Glutamatergic neuron (in vitro differentiated cells): ENCODE measurements at regions not wholly inside any gene's neighbourhood (a gene's known extent, or its start where the extent isn't known, plus 50 kb on each side); places are given as distances from the start of the nearest gene placed in this dataset.

Experiments used
- DNase-seq: peaks from one replicate; pipeline ENCODE4 v3.0.0; 2022
- H3K27ac Mint-ChIP-seq: one replicate; pipeline ENCODE4 v1.8.0; 2020; ENCODE audit warnings: mild to moderate bottlenecking, mixed read lengths, inconsistent platforms; ENCODE audit not compliant: unreplicated experiment
- H3K27me3 Mint-ChIP-seq: one replicate; pipeline ENCODE4 v1.8.0; 2020; ENCODE audit warnings: mild to moderate bottlenecking, moderate library complexity, mixed read lengths, inconsistent platforms; ENCODE audit not compliant: unreplicated experiment
- H3K36me3 Mint-ChIP-seq: one replicate; pipeline ENCODE4 v1.8.0; 2020; ENCODE audit warnings: mild to moderate bottlenecking, mixed read lengths, inconsistent platforms; ENCODE audit not compliant: unreplicated experiment
- H3K4me1 Mint-ChIP-seq: one replicate; pipeline ENCODE4 v1.8.0; 2020; ENCODE audit warnings: mild to moderate bottlenecking, low read depth, mixed read lengths, inconsistent platforms; ENCODE audit not compliant: unreplicated experiment
- H3K4me3 Mint-ChIP-seq: one replicate; pipeline ENCODE4 v1.8.0; 2020; ENCODE audit warnings: mild to moderate bottlenecking, mixed read lengths, inconsistent platforms; ENCODE audit not compliant: unreplicated experiment
- H3K9me3 Mint-ChIP-seq: one replicate; pipeline ENCODE4 v1.8.0; 2020; ENCODE audit warnings: mild to moderate bottlenecking, moderate library complexity, mixed read lengths, inconsistent platforms; ENCODE audit not compliant: unreplicated experiment
- CTCF ChIP-seq: fragments of 200-600 bp; sonication (generic); IDR thresholded peaks from one replicate; pipeline ENCODE4 v1.5.0; 2021; ENCODE audit not compliant: partially characterized antibody, unreplicated experiment

DNA sequence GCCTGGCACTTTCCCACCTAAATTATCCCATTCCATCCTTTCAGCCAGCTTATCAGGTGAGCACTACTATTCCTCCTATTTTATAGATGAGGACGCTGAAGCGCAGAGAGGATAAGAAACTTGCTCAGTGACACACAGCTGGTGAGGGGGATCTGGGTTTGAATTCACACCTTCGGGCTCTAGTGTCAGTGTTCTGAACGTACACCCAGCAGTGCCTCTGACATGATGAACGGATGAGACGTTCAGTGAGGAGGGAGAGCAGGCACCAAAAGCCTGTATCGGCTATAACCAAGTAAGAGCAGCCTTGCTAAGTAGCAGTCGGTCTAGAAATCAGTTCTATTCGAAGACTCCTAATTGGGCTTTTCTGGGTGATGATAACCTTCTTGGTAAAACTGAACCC lies 167.0 kb downstream of the ASB1 start:
- Mint-ChIP-seq H3K4me3 (no peak overlapping the region), H3K36me3 (no peaks in the 10 kb centered on the region), H3K9me3 (peaks cover 3% of the 10 kb centered on the region), H3K27ac (no peak overlapping the region), H3K4me1 (no peaks in the 10 kb centered on the region), H3K27me3 (peaks cover 3% of the 10 kb centered on the region)
- no peak for DNase-seq
- TF ChIP-seq CTCF = no peak

DNA sequence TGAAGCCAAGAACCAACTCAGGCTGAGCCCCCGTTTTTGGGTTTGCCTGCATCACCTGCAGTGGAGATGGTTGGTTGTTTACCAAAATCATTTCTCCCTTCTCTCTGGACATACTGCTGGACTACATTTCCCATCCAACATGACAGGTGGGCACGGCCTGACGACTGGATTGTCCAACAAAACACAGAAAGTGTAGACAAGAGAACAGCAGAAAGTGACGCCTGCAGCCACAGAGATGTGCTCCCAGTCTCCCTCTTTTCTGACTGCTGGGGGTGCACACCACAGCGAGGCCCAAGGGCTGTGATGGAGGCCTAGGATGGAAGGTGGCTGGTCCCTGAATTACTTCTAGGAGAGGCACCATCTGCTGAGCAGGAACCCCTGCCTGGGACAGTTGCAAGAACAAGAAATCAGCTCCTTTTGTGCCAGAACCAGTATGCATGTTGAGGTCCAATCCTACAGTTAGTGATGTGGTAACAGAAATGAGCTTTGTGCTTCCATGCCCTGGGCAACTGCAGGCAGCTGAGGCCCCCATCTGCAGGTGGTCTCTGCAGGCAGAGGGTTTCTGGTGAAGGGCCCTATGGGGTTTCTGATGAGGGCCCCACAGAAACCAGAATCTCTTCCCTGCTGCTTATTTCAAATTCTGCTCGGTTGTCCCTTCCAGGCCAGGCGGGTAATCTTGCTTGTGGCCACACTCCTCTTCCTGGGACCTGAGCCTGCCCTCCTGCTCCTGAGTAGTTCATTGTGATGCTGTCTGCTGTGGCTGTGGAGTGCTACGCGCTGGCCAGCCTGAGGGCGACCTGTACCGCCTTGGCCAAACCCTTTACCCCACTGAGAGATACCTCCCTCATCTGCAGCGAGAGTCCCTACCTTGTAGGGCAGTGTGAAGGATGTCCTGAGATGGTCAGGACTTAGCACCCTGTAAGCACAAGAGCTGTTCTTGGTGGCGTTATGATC lies 168.3 kb downstream of the ASB1 start:
- peaks cover 6% of the 10 kb centered on the region for H3K27me3 Mint-ChIP-seq
- peaks cover 7% of the 10 kb centered on the region for H3K9me3 Mint-ChIP-seq
- no peak overlapping the region for H3K4me3 Mint-ChIP-seq
- TF ChIP-seq CTCF = no peak
- peaks cover 4% of the 10 kb centered on the region for H3K36me3 Mint-ChIP-seq
- H3K4me1 Mint-ChIP-seq = no peaks in the 10 kb centered on the region
- H3K27ac Mint-ChIP-seq = no peak overlapping the region
- DNase-seq = no peak

GRCh38 chr2:238595750-238596570 lies 169.2 kb downstream of the ASB1 start:
- DNase-seq = no peak
- no peak for TF ChIP-seq CTCF
- Mint-ChIP-seq H3K4me3 (no peak overlapping the region), H3K4me1 (no peaks in the 10 kb centered on the region), H3K9me3 (peaks cover 7% of the 10 kb centered on the region), H3K27me3 (peaks cover 6% of the 10 kb centered on the region), H3K27ac (no peak overlapping the region), H3K36me3 (peaks cover 4% of the 10 kb centered on the region)

DNA sequence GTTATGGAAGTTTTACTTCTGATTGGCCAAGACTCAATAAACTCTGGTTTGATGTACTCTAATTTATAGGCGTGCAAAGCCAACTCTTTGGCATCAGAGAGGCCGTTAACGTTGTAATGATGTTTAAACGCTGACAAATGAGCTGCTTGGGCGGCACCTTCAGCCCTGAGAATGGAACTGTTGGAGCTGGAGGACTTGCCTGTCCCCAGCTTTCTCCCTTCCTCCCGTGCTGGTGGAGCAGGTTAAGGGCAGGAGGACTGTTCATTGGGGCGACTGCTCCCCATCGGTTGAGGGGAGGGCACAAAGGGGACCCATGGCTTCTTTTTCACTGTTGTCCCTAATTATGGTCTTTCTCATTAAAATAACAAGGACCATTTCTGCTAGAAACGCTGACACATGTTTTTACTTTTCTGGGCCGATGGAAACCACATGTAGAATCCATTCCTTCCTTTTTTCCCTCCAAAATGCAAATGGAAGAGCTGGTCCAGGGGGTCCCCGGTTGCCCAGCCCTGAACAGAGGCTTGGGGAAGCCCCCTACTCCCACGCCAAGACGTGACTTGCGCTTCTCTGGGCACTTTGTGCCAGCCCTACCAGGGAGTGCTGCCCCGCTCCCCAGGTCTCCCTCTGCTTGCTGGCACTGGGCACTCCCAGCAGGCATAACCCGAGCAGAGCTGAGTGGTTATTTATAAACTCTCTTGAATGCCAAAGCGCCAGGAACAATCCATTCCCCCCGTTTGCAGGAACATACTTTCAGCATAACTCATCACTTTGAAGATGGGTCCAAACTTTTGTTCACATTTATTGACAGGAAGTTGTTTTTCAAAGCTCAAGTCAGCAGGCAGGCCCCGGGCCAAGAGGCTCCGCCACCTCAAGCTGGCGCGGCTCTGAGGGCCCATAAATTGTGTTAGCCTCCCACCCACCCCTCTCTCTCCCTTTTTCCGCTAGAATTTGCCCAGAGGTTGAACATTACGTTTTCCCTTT lies 170.1 kb downstream of the ASB1 start:
- H3K4me3 Mint-ChIP-seq = no peak overlapping the region
- no peak overlapping the region for H3K27ac Mint-ChIP-seq
- peaks cover 7% of the 10 kb centered on the region for H3K9me3 Mint-ChIP-seq
- no peaks in the 10 kb centered on the region for H3K4me1 Mint-ChIP-seq
- peaks cover 6% of the 10 kb centered on the region for H3K27me3 Mint-ChIP-seq
- no peak for TF ChIP-seq CTCF
- no peak for DNase-seq
- H3K36me3 Mint-ChIP-seq = peaks cover 4% of the 10 kb centered on the region
